ENCODE measurements at regions not wholly inside any gene's neighbourhood (a gene's known extent, or its start where the extent isn't known, plus 50 kb on each side); places are given as distances from the start of the nearest gene placed in this dataset.

- TF ChIP-seq POLR2A (IDR thresholded peaks at IDR 0.05) = no peak
- no peak for TF ChIP-seq CTCF (IDR thresholded peaks at IDR 0.05)
Measured at GRCh38 chr3:106206146-106206545, 337.3 kb upstream of the CBLB start.

All from body of pancreas (tissue), 4 donors.